CD4-positive, alpha-beta T cell (primary cell): ENCODE measurements at regions not wholly inside any gene's neighbourhood (a gene's known extent, or its start where the extent isn't known, plus 50 kb on each side); places are given as distances from the start of the nearest gene placed in this dataset.
A peak's percentile ranks its signal among the peaks of the same experiment; 100 is the strongest.

Experiments
- ATAC-seq: fragments of 200-7000 bp; cut with Tn5 transposase; one replicate; pipeline ENCODE4 v1.10.0; 2022; ENCODE audit warnings: mild to moderate bottlenecking; ENCODE audit not compliant: poor library complexity
- CTCF ChIA-PET: fragments of 350-600 bp; sonication (Branson Sonifier 250); formaldehyde crosslinking; loops from one replicate; lab custom pipeline; 2021; ENCODE audit warnings: antibody characterized with exemption, inconsistent platforms; lab: Charles Lee
- POLR2A ChIA-PET: fragments of 350-600 bp; sonication (Branson Sonifier 250); formaldehyde crosslinking; loops from one replicate; lab custom pipeline; 2021; ENCODE audit warnings: antibody characterized with exemption, inconsistent platforms; lab: Charles Lee
- DNase-seq, 14 experiments: peaks; one replicate each; pipeline ENCODE4 v3.0.0-alpha.2; 2013 to 2020; ENCODE audit warnings: mixed read lengths in 2 of 14
- H3K27ac ChIP-seq, 2 donors: one replicate each; pipeline versions ENCODE4 v1.5.1 to v1.7.0; 2013; ENCODE audit warnings: low read length in 2 of 2, low read depth in 1 of 2, mild to moderate bottlenecking in 1 of 2
- H3K27me3 ChIP-seq, 2 experiments: 1 replicate in 1 of 2; 2 replicates in 1 of 2; pipeline versions ENCODE4 v1.6.1 to v1.7.0; 2013; ENCODE audit warnings: low read length in 2 of 2, control low read depth in 1 of 2, mild to moderate bottlenecking in 1 of 2, moderate library complexity in 1 of 2; ENCODE audit not compliant: insufficient read depth in 2 of 2, control insufficient read depth in 1 of 2
- H3K36me3 ChIP-seq: one replicate; pipeline ENCODE4 v1.6.1; 2013; ENCODE audit warnings: low read length, control low read depth; ENCODE audit not compliant: insufficient read depth
- H3K4me1 ChIP-seq: one replicate; pipeline ENCODE4 v1.6.1; 2013; ENCODE audit warnings: low read length, control low read depth; ENCODE audit not compliant: insufficient read depth
- H3K4me3 ChIP-seq: one replicate; pipeline ENCODE4 v1.5.1; 2013; ENCODE audit warnings: mild to moderate bottlenecking, low read length, moderate library complexity
- H3K9me3 ChIP-seq, 2 experiments: 1 replicate in 1 of 2; 2 replicates in 1 of 2; pipeline versions ENCODE4 v1.6.1 to v1.7.0; 2013; ENCODE audit warnings: low read length in 2 of 2, mild to moderate bottlenecking in 2 of 2, control low read depth in 1 of 2, moderate library complexity in 1 of 2; ENCODE audit not compliant: control insufficient read depth in 1 of 2, insufficient read depth in 1 of 2
- H3K27ac Mint-ChIP-seq: one replicate; pipeline ENCODE4 v1.8.0; 2020; ENCODE audit warnings: mixed read lengths
- H3K27me3 Mint-ChIP-seq: one replicate; pipeline ENCODE4 v1.8.0; 2021; ENCODE audit warnings: mixed read lengths
- H3K36me3 Mint-ChIP-seq: one replicate; pipeline ENCODE4 v1.8.0; 2021; ENCODE audit warnings: low read depth, mixed read lengths
- H3K4me1 Mint-ChIP-seq: one replicate; pipeline ENCODE4 v1.8.0; 2021; ENCODE audit warnings: low read depth, mixed read lengths
- H3K4me3 Mint-ChIP-seq: one replicate; pipeline ENCODE4 v1.8.0; 2020; ENCODE audit warnings: mild to moderate bottlenecking, mixed read lengths
- H3K9me3 Mint-ChIP-seq: one replicate; pipeline ENCODE4 v1.8.0; 2020; ENCODE audit warnings: mixed read lengths
- CTCF ChIP-seq: fragments of 200-600 bp; IDR thresholded peaks from one replicate; pipeline ENCODE4 v1.8.0; 2022; ENCODE audit warnings: antibody characterized with exemption, mild to moderate bottlenecking
- intact Hi-C, 2 experiments: fragments of 100-400 bp; cut with DNase I in 1 of 2; cut with micrococcal nuclease in 1 of 2; formaldehyde crosslinking; loops; one replicate each; pipeline versions ENCODE4 v1.15.1 to v1.9.0; 2023 to 2025; cut with DNase I, micrococcal nuclease

- TF ChIP-seq CTCF = no peak
- no peak for ATAC-seq
- ChIA-PET CTCF (no interaction called here), POLR2A (no interaction called here)
- Mint-ChIP-seq H3K9me3 (no peaks in the 10 kb centered on the region), H3K36me3 (no peaks in the 10 kb centered on the region), H3K4me3 (no peak overlapping the region), H3K4me1 (no peaks in the 10 kb centered on the region), H3K27me3 (no peaks in the 10 kb centered on the region), H3K27ac (no peak overlapping the region)
- H3K4me3 ChIP-seq = no peak overlapping the region
- intact Hi-C loops = no loop called here
- H3K4me1 ChIP-seq = no peaks in the 10 kb centered on the region
- DNase-seq = peak in 1 of 14 experiments; percentile 7
- H3K27me3 ChIP-seq = no peaks in the 10 kb centered on the region
- no peaks in the 10 kb centered on the region for H3K36me3 ChIP-seq
- no peaks in the 10 kb centered on the region for H3K9me3 ChIP-seq
- no peak overlapping the region for H3K27ac ChIP-seq
Observed at GRCh38 chr6:104326173-104327001, 533.3 kb downstream of the HACE1 start.

- no peaks in the 10 kb centered on the region for H3K4me1 Mint-ChIP-seq
- Histone ChIP-seq H3K27me3 (no peaks in the 10 kb centered on the region), H3K9me3 (no peaks in the 10 kb centered on the region), H3K36me3 (no peaks in the 10 kb centered on the region), H3K27ac (no peak overlapping the region), H3K4me3 (no peak overlapping the region), H3K4me1 (no peaks in the 10 kb centered on the region)
- H3K36me3 Mint-ChIP-seq = no peaks in the 10 kb centered on the region
- ChIA-PET CTCF (no interaction called here), POLR2A (no interaction called here)
- H3K4me3 Mint-ChIP-seq = no peak overlapping the region
- ATAC-seq (no peak), DNase-seq (no peak)
- H3K9me3 Mint-ChIP-seq = no peaks in the 10 kb centered on the region
- intact Hi-C loops = no loop called here
- no peaks in the 10 kb centered on the region for H3K27me3 Mint-ChIP-seq
- no peak overlapping the region for H3K27ac Mint-ChIP-seq
- TF ChIP-seq CTCF = no peak
Observed at GRCh38 chr6:104325341-104326172, 534.2 kb downstream of the HACE1 start.

GRCh38 chr6:104324301-104324700 lies 535.4 kb downstream of the HACE1 start:
- no peak for ATAC-seq
- ChIA-PET POLR2A (no interaction called here), CTCF (no interaction called here)
- Histone ChIP-seq H3K36me3 (no peaks in the 10 kb centered on the region), H3K27me3 (no peaks in the 10 kb centered on the region), H3K27ac (no peak overlapping the region), H3K9me3 (no peaks in the 10 kb centered on the region), H3K4me1 (no peaks in the 10 kb centered on the region), H3K4me3 (no peak overlapping the region)
- no peaks in the 10 kb centered on the region for H3K9me3 Mint-ChIP-seq
- no peaks in the 10 kb centered on the region for H3K4me1 Mint-ChIP-seq
- no peak overlapping the region for H3K4me3 Mint-ChIP-seq
- no peak for DNase-seq
- H3K36me3 Mint-ChIP-seq = no peaks in the 10 kb centered on the region
- no peak for TF ChIP-seq CTCF
- H3K27me3 Mint-ChIP-seq = no peaks in the 10 kb centered on the region
- H3K27ac Mint-ChIP-seq = no peak overlapping the region
- intact Hi-C loops = no loop called here
